ENCODE measurements at regions not wholly inside any gene's neighbourhood (a gene's known extent, or its start where the extent isn't known, plus 50 kb on each side); places are given as distances from the start of the nearest gene placed in this dataset.
"Not testable (repeated sequence)": the region's sequence is repeated elsewhere in the genome, so short reads cannot be mapped to it uniquely, and the experiment has no call there.

GRCh38 chr7:79927116-79927515 is 207.5 kb upstream of the GNAI1 start:
- DNase-seq: no peak
- no peaks in the 10 kb centered on the region for H3K36me3 ChIP-seq
- H3K4me3 ChIP-seq: no peak overlapping the region
- H3K27me3 ChIP-seq: no peaks in the 10 kb centered on the region
- TF ChIP-seq, protein P1, sequence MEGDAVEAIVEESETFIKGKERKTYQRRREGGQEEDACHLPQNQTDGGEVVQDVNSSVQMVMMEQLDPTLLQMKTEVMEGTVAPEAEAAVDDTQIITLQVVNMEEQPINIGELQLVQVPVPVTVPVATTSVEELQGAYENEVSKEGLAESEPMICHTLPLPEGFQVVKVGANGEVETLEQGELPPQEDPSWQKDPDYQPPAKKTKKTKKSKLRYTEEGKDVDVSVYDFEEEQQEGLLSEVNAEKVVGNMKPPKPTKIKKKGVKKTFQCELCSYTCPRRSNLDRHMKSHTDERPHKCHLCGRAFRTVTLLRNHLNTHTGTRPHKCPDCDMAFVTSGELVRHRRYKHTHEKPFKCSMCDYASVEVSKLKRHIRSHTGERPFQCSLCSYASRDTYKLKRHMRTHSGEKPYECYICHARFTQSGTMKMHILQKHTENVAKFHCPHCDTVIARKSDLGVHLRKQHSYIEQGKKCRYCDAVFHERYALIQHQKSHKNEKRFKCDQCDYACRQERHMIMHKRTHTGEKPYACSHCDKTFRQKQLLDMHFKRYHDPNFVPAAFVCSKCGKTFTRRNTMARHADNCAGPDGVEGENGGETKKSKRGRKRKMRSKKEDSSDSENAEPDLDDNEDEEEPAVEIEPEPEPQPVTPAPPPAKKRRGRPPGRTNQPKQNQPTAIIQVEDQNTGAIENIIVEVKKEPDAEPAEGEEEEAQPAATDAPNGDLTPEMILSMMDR (IDR thresholded peaks at IDR 0.05): no peak
- no peak for TF ChIP-seq POLR2A (IDR thresholded peaks at IDR 0.05)
- no peak overlapping the region for H3K27ac ChIP-seq
- H3K9me3 ChIP-seq: no peaks in the 10 kb centered on the region
- H3K4me1 ChIP-seq: no peaks in the 10 kb centered on the region

GRCh38 chr7:79923953-79924352 is 210.7 kb upstream of the GNAI1 start:
- H3K36me3 ChIP-seq: no peaks in the 10 kb centered on the region
- H3K27ac ChIP-seq: no peak overlapping the region
- no peaks in the 10 kb centered on the region for H3K4me1 ChIP-seq
- no peak overlapping the region for H3K4me3 ChIP-seq
- no peak for DNase-seq
- no peaks in the 10 kb centered on the region for H3K27me3 ChIP-seq
- TF ChIP-seq, protein P1 (IDR thresholded peaks at IDR 0.05): no peak
- TF ChIP-seq POLR2A (IDR thresholded peaks at IDR 0.05): no peak
- peaks cover 0 to 4% (median 0%) of the 10 kb centered on the region in 4 donors for H3K9me3 ChIP-seq

DNA sequence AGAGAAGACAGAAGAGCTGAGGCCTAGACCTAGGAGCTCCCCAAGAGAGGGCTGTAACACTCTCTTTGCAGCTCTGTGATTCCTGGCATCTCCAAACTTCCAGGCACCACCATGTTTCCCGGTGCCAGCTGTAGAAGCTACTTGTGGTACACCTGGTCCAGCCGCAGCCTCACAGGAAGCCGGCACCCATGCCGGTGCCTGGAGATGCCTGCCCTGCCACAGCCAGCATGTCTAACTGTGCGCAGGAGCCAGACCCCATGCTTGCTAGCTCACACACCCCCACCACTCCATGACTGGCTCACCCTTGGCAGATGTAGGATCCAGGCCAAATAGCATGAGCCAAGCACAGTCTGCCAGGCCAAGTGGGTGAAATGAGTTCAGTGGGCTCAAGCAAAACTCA is 211.7 kb upstream of the GNAI1 start:
- no peak overlapping the region for H3K4me3 ChIP-seq
- TF ChIP-seq POLR2A (IDR thresholded peaks at IDR 0.05): no peak
- TF ChIP-seq, protein P1 (IDR thresholded peaks at IDR 0.05): no peak
- peaks cover 0 to 4% (median 0%) of the 10 kb centered on the region in 4 donors for H3K9me3 ChIP-seq
- no peaks in the 10 kb centered on the region for H3K36me3 ChIP-seq
- H3K4me1 ChIP-seq: no peaks in the 10 kb centered on the region
- no peaks in the 10 kb centered on the region for H3K27me3 ChIP-seq
- no peak overlapping the region for H3K27ac ChIP-seq
- DNase-seq: no peak

GRCh38 chr7:79921976-79922375 is 212.7 kb upstream of the GNAI1 start:
- Histone ChIP-seq H3K27ac (no peak overlapping the region), H3K9me3 (peaks cover 0 to 4% (median 0%) of the 10 kb centered on the region in 4 donors), H3K27me3 (no peaks in the 10 kb centered on the region), H3K36me3 (no peaks in the 10 kb centered on the region), H3K4me1 (no peaks in the 10 kb centered on the region), H3K4me3 (no peak overlapping the region)
- no peak for TF ChIP-seq POLR2A (IDR thresholded peaks at IDR 0.05)
- TF ChIP-seq, protein P1 (IDR thresholded peaks at IDR 0.05): no peak
- DNase-seq: no peak

DNA sequence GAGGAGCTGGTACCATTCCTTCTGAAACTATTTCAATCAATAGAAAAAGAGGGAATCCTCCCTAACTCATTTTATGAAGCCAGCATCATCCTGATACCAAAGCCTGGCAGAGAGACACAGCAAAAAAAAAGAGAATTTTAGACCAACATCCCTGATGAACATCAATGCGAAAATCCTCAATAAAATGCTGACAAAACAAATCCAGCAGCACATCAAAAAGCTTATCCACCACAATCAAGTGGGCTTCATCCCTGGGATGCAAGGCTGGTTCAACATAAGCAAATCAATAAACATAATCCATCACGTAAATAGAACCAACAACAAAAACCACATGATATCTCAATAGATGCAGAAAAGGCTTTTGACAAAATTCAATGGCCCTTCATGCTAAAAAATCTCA is 216.0 kb upstream of the GNAI1 start:
- not testable (repeated sequence) for DNase-seq, H3K36me3 ChIP-seq, H3K4me3 ChIP-seq, H3K27ac ChIP-seq, H3K4me1 ChIP-seq, H3K27me3 ChIP-seq, H3K9me3 ChIP-seq

GRCh38 chr7:79915346-79915745 is 219.3 kb upstream of the GNAI1 start:
- H3K27ac ChIP-seq, H3K9me3 ChIP-seq, H3K4me3 ChIP-seq, DNase-seq, H3K27me3 ChIP-seq, H3K4me1 ChIP-seq, H3K36me3 ChIP-seq: not testable (repeated sequence)

DNA sequence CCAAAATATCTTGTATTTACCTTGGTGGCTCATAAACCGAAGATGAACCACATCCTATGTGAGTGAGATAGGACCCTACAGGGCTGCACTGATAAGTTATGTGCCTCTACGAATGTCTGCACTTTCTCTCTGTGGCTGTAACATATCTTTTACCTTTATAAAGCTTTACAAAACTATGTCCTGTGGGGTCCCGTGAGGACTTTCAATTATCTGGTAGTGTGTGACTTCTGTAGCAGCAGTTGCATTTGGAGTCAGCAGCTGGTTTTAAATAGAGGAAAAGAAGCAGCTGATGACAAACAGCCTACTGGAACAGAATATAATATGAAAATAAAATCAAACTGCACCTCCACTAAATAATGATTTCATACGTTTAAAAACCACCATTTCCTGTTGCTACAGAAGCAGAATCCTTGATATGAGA is 222.4 kb upstream of the GNAI1 start:
- H3K4me3 ChIP-seq: no peak overlapping the region
- no peak for DNase-seq
- no peaks in the 10 kb centered on the region for H3K36me3 ChIP-seq
- H3K4me1 ChIP-seq: no peaks in the 10 kb centered on the region
- TF ChIP-seq, protein P1 (IDR thresholded peaks at IDR 0.05): no peak
- TF ChIP-seq POLR2A (IDR thresholded peaks at IDR 0.05): no peak
- H3K27me3 ChIP-seq: no peaks in the 10 kb centered on the region
- H3K9me3 ChIP-seq: no peaks in the 10 kb centered on the region
- no peak overlapping the region for H3K27ac ChIP-seq

Data from Peyer's patch (tissue), 4 donors.